ENCODE measurements at regions not wholly inside any gene's neighbourhood (a gene's known extent, or its start where the extent isn't known, plus 50 kb on each side); places are given as distances from the start of the nearest gene placed in this dataset.

- peak; percentile 82 to 92 for DNase-seq
These were observed 52.0 kb upstream of the OSBPL8 start for GRCh38 chr12:76611533-76611932.

- DNase-seq = no peak
These were observed 54.8 kb upstream of the OSBPL8 start for GRCh38 chr12:76614364-76614763.

GRCh38 chr12:76618031-76618430, 58.5 kb upstream of the OSBPL8 start:
- no peak for DNase-seq

GRCh38 chr12:76621582-76622024, 62.0 kb upstream of the OSBPL8 start:
- DNase-seq = peak; percentile 71 to 78

- DNase-seq = no peak
These were observed 62.8 kb upstream of the OSBPL8 start for GRCh38 chr12:76622351-76622750.

- DNase-seq = no peak
These were observed 63.3 kb upstream of the OSBPL8 start for GRCh38 chr12:76622915-76623314.

GRCh38 chr12:76623931-76624330, 64.4 kb upstream of the OSBPL8 start:
- no peak for DNase-seq

GRCh38 chr12:76627346-76628135, 68.0 kb upstream of the OSBPL8 start:
- no peak for DNase-seq

GRCh38 chr12:76628745-76629144, 69.2 kb upstream of the OSBPL8 start:
- no peak for DNase-seq

GRCh38 chr12:76631741-76632140, 72.2 kb upstream of the OSBPL8 start:
- DNase-seq = no peak

- DNase-seq = no peak
These were observed 73.8 kb upstream of the OSBPL8 start for GRCh38 chr12:76633415-76633814.

GRCh38 chr12:76634133-76634532, 74.6 kb upstream of the OSBPL8 start:
- DNase-seq = no peak

GRCh38 chr12:76636121-76636692, 76.6 kb upstream of the OSBPL8 start:
- DNase-seq = no peak

- no peak for DNase-seq
These were observed 78.2 kb upstream of the OSBPL8 start for GRCh38 chr12:76637807-76638206.

- no peak for DNase-seq
These were observed 80.1 kb upstream of the OSBPL8 start for GRCh38 chr12:76639646-76640045.

- DNase-seq = no peak
These were observed 81.5 kb upstream of the OSBPL8 start for GRCh38 chr12:76641073-76641472.

GRCh38 chr12:76641961-76642360, 82.4 kb upstream of the OSBPL8 start:
- no peak for DNase-seq

- no peak for DNase-seq
These were observed 83.9 kb upstream of the OSBPL8 start for GRCh38 chr12:76643438-76643837.

GRCh38 chr12:76644950-76645349, 85.4 kb upstream of the OSBPL8 start:
- DNase-seq = no peak

GRCh38 chr12:76645934-76646333, 86.4 kb upstream of the OSBPL8 start:
- DNase-seq = no peak

GRCh38 chr12:76646366-76646765, 86.8 kb upstream of the OSBPL8 start:
- no peak for DNase-seq

- no peak for DNase-seq
These were observed 89.5 kb upstream of the OSBPL8 start for GRCh38 chr12:76649099-76649498.

GRCh38 chr12:76652402-76652801, 92.8 kb upstream of the OSBPL8 start:
- DNase-seq = no peak

- no peak for DNase-seq
These were observed 93.8 kb upstream of the OSBPL8 start for GRCh38 chr12:76653342-76653741.

- DNase-seq = no peak
These were observed 99.2 kb upstream of the ZDHHC17 start for GRCh38 chr12:76664731-76665130.

Measured in AML-193 (cell line).